Fibroblast of villous mesenchyme (primary cell): ENCODE measurements at regions not wholly inside any gene's neighbourhood (a gene's known extent, or its start where the extent isn't known, plus 50 kb on each side); places are given as distances from the start of the nearest gene placed in this dataset.

Experiments used
- DNase-seq: peaks from one replicate; pipeline ENCODE4 v3.0.0-alpha.2; 2010; ENCODE audit warnings: low read depth
- H3K4me3 ChIP-seq: 2 replicates; pipeline ENCODE4 v1.5.1; 2011; ENCODE audit warnings: low read depth, mild to moderate bottlenecking, low read length
- CTCF ChIP-seq: IDR thresholded peaks from 2 replicates; pipeline ENCODE4 v1.5.1; 2012; ENCODE audit warnings: low read depth, mild to moderate bottlenecking, low read length; ENCODE audit not compliant: insufficient read depth

GRCh38 chr2:136361521-136361920 is 243.6 kb upstream of the CXCR4 start:
- H3K4me3 ChIP-seq = no peak overlapping the region
- no peak for DNase-seq
- no peak for TF ChIP-seq CTCF

GRCh38 chr2:136360790-136361189 is 242.8 kb upstream of the CXCR4 start:
- no peak overlapping the region for H3K4me3 ChIP-seq
- no peak for DNase-seq
- no peak for TF ChIP-seq CTCF

- TF ChIP-seq CTCF = no peak
- no peak for DNase-seq
- no peak overlapping the region for H3K4me3 ChIP-seq
These were observed 241.4 kb upstream of the CXCR4 start for GRCh38 chr2:136359121-136359965.

GRCh38 chr2:136358576-136358975 is 240.6 kb upstream of the CXCR4 start:
- no peak overlapping the region for H3K4me3 ChIP-seq
- TF ChIP-seq CTCF = no peak
- DNase-seq = no peak

GRCh38 chr2:136357007-136357380 is 239.0 kb upstream of the CXCR4 start:
- no peak overlapping the region for H3K4me3 ChIP-seq
- no peak for TF ChIP-seq CTCF
- DNase-seq = no peak

- no peak overlapping the region for H3K4me3 ChIP-seq
- no peak for DNase-seq
- no peak for TF ChIP-seq CTCF
These were observed 238.4 kb upstream of the CXCR4 start for GRCh38 chr2:136356125-136357006.
